ENCODE measurements at regions not wholly inside any gene's neighbourhood (a gene's known extent, or its start where the extent isn't known, plus 50 kb on each side); places are given as distances from the start of the nearest gene placed in this dataset.

GRCh38 chr5:2125901-2126265 lies 243.2 kb upstream of the IRX4 start:
- H3K36me3 ChIP-seq = no peaks in the 10 kb centered on the region
- ATAC-seq (no peak), FAIRE-seq (no peak), DNase-seq (no peak)
- no peak overlapping the region for H3K27ac ChIP-seq
- H3K9me3 ChIP-seq = no peaks in the 10 kb centered on the region
- no peak overlapping the region for H3K4me3 ChIP-seq
- peaks cover 0 to 4% (median 0%) of the 10 kb centered on the region in 4 donors for H3K27me3 ChIP-seq
- no peak for TF ChIP-seq CTCF (IDR thresholded peaks at IDR 0.05)
- no peaks in the 10 kb centered on the region for H3K4me1 ChIP-seq
- intact Hi-C loops (cut with DNase I) = no loop called here
- WGBS, 2 donors = 43 to 49% methylated on average over 7 of the region's 7 CpGs

GRCh38 chr5:2125171-2125900 lies 242.6 kb upstream of the IRX4 start:
- ATAC-seq (no peak), FAIRE-seq (no peak), DNase-seq (no peak)
- H3K27ac ChIP-seq = no peak overlapping the region
- no peak for TF ChIP-seq CTCF (IDR thresholded peaks at IDR 0.05)
- H3K9me3 ChIP-seq = no peaks in the 10 kb centered on the region
- H3K27me3 ChIP-seq = peaks cover 0 to 4% (median 0%) of the 10 kb centered on the region in 4 donors
- 25 to 28% methylated on average over 8 of the region's 8 CpGs for WGBS, 2 donors
- H3K4me1 ChIP-seq = no peaks in the 10 kb centered on the region
- no peaks in the 10 kb centered on the region for H3K36me3 ChIP-seq
- H3K4me3 ChIP-seq = no peak overlapping the region
- intact Hi-C loops (cut with DNase I) = no loop called here

GRCh38 chr5:2124434-2125170 lies 241.9 kb upstream of the IRX4 start:
- no peaks in the 10 kb centered on the region for H3K4me1 ChIP-seq
- peaks cover 0 to 4% (median 0%) of the 10 kb centered on the region in 4 donors for H3K27me3 ChIP-seq
- intact Hi-C loops (cut with DNase I) = no loop called here
- DNase-seq (no peak), FAIRE-seq (no peak), ATAC-seq (no peak)
- WGBS, 2 donors = 62 to 72% methylated on average over 14 of the region's 14 CpGs
- no peaks in the 10 kb centered on the region for H3K9me3 ChIP-seq
- H3K36me3 ChIP-seq = no peaks in the 10 kb centered on the region
- H3K27ac ChIP-seq = no peak overlapping the region
- no peak overlapping the region for H3K4me3 ChIP-seq
- TF ChIP-seq CTCF (IDR thresholded peaks at IDR 0.05) = no peak

- Histone ChIP-seq H3K27ac (no peak overlapping the region), H3K4me3 (no peak overlapping the region), H3K27me3 (peaks cover 0 to 4% (median 0%) of the 10 kb centered on the region in 4 donors), H3K36me3 (no peaks in the 10 kb centered on the region), H3K4me1 (no peaks in the 10 kb centered on the region), H3K9me3 (no peaks in the 10 kb centered on the region)
- ATAC-seq = no peak
- intact Hi-C loops (cut with DNase I) = no loop called here
- no peak for DNase-seq
- WGBS, 2 donors = 66 to 80% methylated on average over 7 of the region's 7 CpGs
- FAIRE-seq = no peak
- no peak for TF ChIP-seq CTCF (IDR thresholded peaks at IDR 0.05)
Observed at GRCh38 chr5:2123874-2124273, 241.1 kb upstream of the IRX4 start.

GRCh38 chr5:2120361-2120760 lies 237.6 kb upstream of the IRX4 start:
- no peaks in the 10 kb centered on the region for H3K4me1 ChIP-seq
- H3K36me3 ChIP-seq = no peaks in the 10 kb centered on the region
- ATAC-seq (no peak), FAIRE-seq (no peak), DNase-seq (no peak)
- no peak overlapping the region for H3K4me3 ChIP-seq
- TF ChIP-seq CTCF (IDR thresholded peaks at IDR 0.05) = no peak
- no peak overlapping the region for H3K27ac ChIP-seq
- no peaks in the 10 kb centered on the region for H3K9me3 ChIP-seq
- peaks cover 0 to 4% (median 0%) of the 10 kb centered on the region in 4 donors for H3K27me3 ChIP-seq
- 74 to 86% methylated on average over 4 of the region's 4 CpGs for WGBS, 2 donors
- intact Hi-C loops (cut with DNase I) = no loop called here
